ENCODE measurements at regions not wholly inside any gene's neighbourhood (a gene's known extent, or its start where the extent isn't known, plus 50 kb on each side); places are given as distances from the start of the nearest gene placed in this dataset.

- H3K4me1 Mint-ChIP-seq, result no peaks in the 10 kb centered on the region
- no peaks in the 10 kb centered on the region for H3K36me3 Mint-ChIP-seq (ENCODE audit: low read depth)
- no peak overlapping the region for H3K4me3 Mint-ChIP-seq
- peak; percentile 80 for ATAC-seq (replicated peaks)
- H3K27ac Mint-ChIP-seq, result no peak overlapping the region
- no peaks in the 10 kb centered on the region for H3K9me3 Mint-ChIP-seq
- no peaks in the 10 kb centered on the region for H3K27me3 Mint-ChIP-seq
Observed at GRCh38 chrX:137313627-137314026, 252.3 kb upstream of the ZIC3 start.

- no peaks in the 10 kb centered on the region for H3K36me3 Mint-ChIP-seq (ENCODE audit: low read depth)
Observed at GRCh38 chrX:137305404-137305803, 260.5 kb upstream of the ZIC3 start.

GRCh38 chrX:137297167-137297566 is 263.4 kb upstream of the GPR101 start:
- no peaks in the 10 kb centered on the region for H3K4me1 Mint-ChIP-seq
- H3K27ac Mint-ChIP-seq, result no peak overlapping the region
- H3K27me3 Mint-ChIP-seq, result peaks cover 4% of the 10 kb centered on the region
- no peaks in the 10 kb centered on the region for H3K36me3 Mint-ChIP-seq (ENCODE audit: low read depth)
- H3K4me3 Mint-ChIP-seq, result no peak overlapping the region
- no peaks in the 10 kb centered on the region for H3K9me3 Mint-ChIP-seq
- no peak for ATAC-seq (replicated peaks)

More at GRCh38 chrX:137305404-137305803, 260.5 kb upstream of the ZIC3 start:
- no peak overlapping the region for H3K4me3 Mint-ChIP-seq
- no peak for ATAC-seq (replicated peaks)
- no peak overlapping the region for H3K27ac Mint-ChIP-seq
- H3K4me1 Mint-ChIP-seq, result no peaks in the 10 kb centered on the region
- no peaks in the 10 kb centered on the region for H3K9me3 Mint-ChIP-seq
- H3K27me3 Mint-ChIP-seq, result no peaks in the 10 kb centered on the region

- H3K36me3 Mint-ChIP-seq (ENCODE audit: low read depth), result no peaks in the 10 kb centered on the region
- ATAC-seq (replicated peaks), result no peak
- H3K4me3 Mint-ChIP-seq, result no peak overlapping the region
- no peak overlapping the region for H3K27ac Mint-ChIP-seq
- no peaks in the 10 kb centered on the region for H3K9me3 Mint-ChIP-seq
- no peaks in the 10 kb centered on the region for H3K27me3 Mint-ChIP-seq
- no peaks in the 10 kb centered on the region for H3K4me1 Mint-ChIP-seq
Observed at GRCh38 chrX:137290011-137290410, 256.2 kb upstream of the GPR101 start.

GRCh38 chrX:137287191-137287590 is 253.4 kb upstream of the GPR101 start:
- Mint-ChIP-seq H3K27me3 (peaks cover 6% of the 10 kb centered on the region), H3K27ac (no peak overlapping the region), H3K4me1 (no peaks in the 10 kb centered on the region), H3K9me3 (no peaks in the 10 kb centered on the region), H3K4me3 (no peak overlapping the region), H3K36me3 (ENCODE audit: low read depth) (no peaks in the 10 kb centered on the region)
- ATAC-seq (replicated peaks), result no peak

- Mint-ChIP-seq H3K36me3 (ENCODE audit: low read depth) (no peaks in the 10 kb centered on the region), H3K4me3 (no peak overlapping the region), H3K9me3 (no peaks in the 10 kb centered on the region), H3K4me1 (no peaks in the 10 kb centered on the region), H3K27ac (no peak overlapping the region), H3K27me3 (peaks cover 6% of the 10 kb centered on the region)
- ATAC-seq (replicated peaks), result no peak
Observed at GRCh38 chrX:137286423-137286822, 252.6 kb upstream of the GPR101 start.

GRCh38 chrX:137278825-137279224 is 245.0 kb upstream of the GPR101 start:
- Mint-ChIP-seq H3K36me3 (ENCODE audit: low read depth) (no peaks in the 10 kb centered on the region), H3K27ac (no peak overlapping the region), H3K9me3 (no peaks in the 10 kb centered on the region), H3K4me1 (no peaks in the 10 kb centered on the region), H3K27me3 (peaks cover 6% of the 10 kb centered on the region), H3K4me3 (no peak overlapping the region)
- ATAC-seq (replicated peaks), result no peak

GRCh38 chrX:137263374-137263773 is 229.6 kb upstream of the GPR101 start:
- no peak for ATAC-seq (replicated peaks)
- Mint-ChIP-seq H3K9me3 (no peaks in the 10 kb centered on the region), H3K27me3 (peaks cover 13% of the 10 kb centered on the region), H3K36me3 (ENCODE audit: low read depth) (no peaks in the 10 kb centered on the region), H3K4me1 (no peaks in the 10 kb centered on the region), H3K27ac (no peak overlapping the region), H3K4me3 (no peak overlapping the region)

GRCh38 chrX:137245183-137245582 is 211.4 kb upstream of the GPR101 start:
- Mint-ChIP-seq H3K27ac (no peak overlapping the region), H3K4me1 (no peaks in the 10 kb centered on the region), H3K4me3 (no peak overlapping the region), H3K36me3 (ENCODE audit: low read depth) (no peaks in the 10 kb centered on the region), H3K27me3 (peaks cover 5% of the 10 kb centered on the region), H3K9me3 (no peaks in the 10 kb centered on the region)
- no peak for ATAC-seq (replicated peaks)

- ATAC-seq (replicated peaks), result no peak
- no peaks in the 10 kb centered on the region for H3K27me3 Mint-ChIP-seq
Observed at GRCh38 chrX:137236837-137237236, 203.0 kb upstream of the GPR101 start.

GRCh38 chrX:137234651-137235402 is 201.0 kb upstream of the GPR101 start:
- Mint-ChIP-seq H3K4me3 (no peak overlapping the region), H3K27me3 (no peaks in the 10 kb centered on the region), H3K27ac (no peak overlapping the region), H3K36me3 (ENCODE audit: low read depth) (no peaks in the 10 kb centered on the region), H3K9me3 (no peaks in the 10 kb centered on the region), H3K4me1 (no peaks in the 10 kb centered on the region)
- ATAC-seq (replicated peaks), result no peak

More at GRCh38 chrX:137236837-137237236, 203.0 kb upstream of the GPR101 start:
- H3K36me3 Mint-ChIP-seq (ENCODE audit: low read depth), result no peaks in the 10 kb centered on the region
- H3K4me3 Mint-ChIP-seq, result no peak overlapping the region
- H3K4me1 Mint-ChIP-seq, result no peaks in the 10 kb centered on the region
- no peaks in the 10 kb centered on the region for H3K9me3 Mint-ChIP-seq
- no peak overlapping the region for H3K27ac Mint-ChIP-seq

- ATAC-seq (replicated peaks), result no peak
- Mint-ChIP-seq H3K27me3 (no peaks in the 10 kb centered on the region), H3K27ac (no peak overlapping the region), H3K4me3 (no peak overlapping the region), H3K36me3 (ENCODE audit: low read depth) (no peaks in the 10 kb centered on the region), H3K9me3 (no peaks in the 10 kb centered on the region), H3K4me1 (no peaks in the 10 kb centered on the region)
Observed at GRCh38 chrX:137233478-137233877, 199.7 kb upstream of the GPR101 start.

GRCh38 chrX:137227151-137227550 is 193.4 kb upstream of the GPR101 start:
- H3K4me1 Mint-ChIP-seq, result no peaks in the 10 kb centered on the region
- no peak for ATAC-seq (replicated peaks)
- no peaks in the 10 kb centered on the region for H3K36me3 Mint-ChIP-seq (ENCODE audit: low read depth)
- H3K27ac Mint-ChIP-seq, result no peak overlapping the region
- peaks cover 6% of the 10 kb centered on the region for H3K9me3 Mint-ChIP-seq
- no peak overlapping the region for H3K4me3 Mint-ChIP-seq
- H3K27me3 Mint-ChIP-seq, result peaks cover 3% of the 10 kb centered on the region

GRCh38 chrX:137215467-137215866 is 181.7 kb upstream of the GPR101 start:
- H3K9me3 Mint-ChIP-seq, result no peaks in the 10 kb centered on the region

GRCh38 chrX:137212078-137212632 is 178.4 kb upstream of the GPR101 start:
- Mint-ChIP-seq H3K4me1 (no peaks in the 10 kb centered on the region), H3K36me3 (ENCODE audit: low read depth) (no peaks in the 10 kb centered on the region), H3K27ac (no peak overlapping the region), H3K4me3 (no peak overlapping the region), H3K9me3 (no peaks in the 10 kb centered on the region), H3K27me3 (no peaks in the 10 kb centered on the region)
- ATAC-seq (replicated peaks), result no peak

More at GRCh38 chrX:137215467-137215866, 181.7 kb upstream of the GPR101 start:
- Mint-ChIP-seq H3K4me3 (no peak overlapping the region), H3K36me3 (ENCODE audit: low read depth) (no peaks in the 10 kb centered on the region), H3K27ac (no peak overlapping the region), H3K4me1 (no peaks in the 10 kb centered on the region), H3K27me3 (no peaks in the 10 kb centered on the region)
- ATAC-seq (replicated peaks), result no peak

Measured in activated T-helper 17 cell treated with anti-CD3 and anti-CD28 coated beads, Interleukin-2, amount 50 U/mL, for 72 hours (primary cell).